Fibroblast of skin of abdomen (primary cell): ENCODE measurements at regions not wholly inside any gene's neighbourhood (a gene's known extent, or its start where the extent isn't known, plus 50 kb on each side); places are given as distances from the start of the nearest gene placed in this dataset.
A peak's percentile ranks its signal among the peaks of the same experiment; 100 is the strongest.

ENCODE experiments used
- DNase-seq: peaks from one replicate; pipeline ENCODE4 v3.0.0-alpha.2; 2013

DNA sequence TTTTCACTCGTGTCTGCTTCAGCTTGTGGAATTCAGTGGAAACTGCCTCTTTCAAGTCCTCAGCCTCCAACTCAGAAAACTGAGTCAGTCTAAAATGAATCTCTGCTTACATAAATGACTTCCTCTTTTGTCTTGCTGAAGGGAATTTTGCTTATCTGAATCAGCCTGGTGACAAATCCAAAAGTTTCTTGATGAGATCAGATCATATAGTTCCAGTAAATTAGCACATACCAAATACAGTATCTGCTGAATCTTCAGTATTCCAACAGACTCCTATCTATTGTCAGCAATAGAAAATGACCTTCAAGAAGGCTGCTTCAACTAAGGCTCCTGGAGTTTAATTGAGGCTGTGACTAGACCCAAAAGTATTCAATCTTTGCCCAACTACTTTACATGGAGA lies 290.0 kb downstream of the MZT1 start:
- DNase-seq, result peak; percentile 82

DNA sequence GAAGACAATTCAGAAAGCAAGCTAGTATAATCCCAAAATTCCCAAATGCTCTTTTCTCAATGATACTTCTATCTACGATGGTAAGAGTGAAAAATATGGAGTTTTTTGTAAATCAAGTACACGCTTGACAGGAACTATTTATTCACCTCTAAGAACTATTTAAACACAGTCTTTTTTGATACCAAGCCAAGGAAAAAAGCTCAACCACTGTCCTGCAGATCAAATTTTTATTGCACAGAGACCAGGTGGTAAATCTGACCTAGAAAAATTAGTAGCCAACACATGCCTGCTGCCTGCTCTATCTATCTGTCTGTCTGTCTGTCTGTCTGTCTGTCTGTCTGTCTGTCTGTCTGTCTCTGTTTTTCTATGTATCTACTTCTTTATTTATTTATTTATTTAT lies 292.2 kb downstream of the MZT1 start:
- DNase-seq, result no peak

DNA sequence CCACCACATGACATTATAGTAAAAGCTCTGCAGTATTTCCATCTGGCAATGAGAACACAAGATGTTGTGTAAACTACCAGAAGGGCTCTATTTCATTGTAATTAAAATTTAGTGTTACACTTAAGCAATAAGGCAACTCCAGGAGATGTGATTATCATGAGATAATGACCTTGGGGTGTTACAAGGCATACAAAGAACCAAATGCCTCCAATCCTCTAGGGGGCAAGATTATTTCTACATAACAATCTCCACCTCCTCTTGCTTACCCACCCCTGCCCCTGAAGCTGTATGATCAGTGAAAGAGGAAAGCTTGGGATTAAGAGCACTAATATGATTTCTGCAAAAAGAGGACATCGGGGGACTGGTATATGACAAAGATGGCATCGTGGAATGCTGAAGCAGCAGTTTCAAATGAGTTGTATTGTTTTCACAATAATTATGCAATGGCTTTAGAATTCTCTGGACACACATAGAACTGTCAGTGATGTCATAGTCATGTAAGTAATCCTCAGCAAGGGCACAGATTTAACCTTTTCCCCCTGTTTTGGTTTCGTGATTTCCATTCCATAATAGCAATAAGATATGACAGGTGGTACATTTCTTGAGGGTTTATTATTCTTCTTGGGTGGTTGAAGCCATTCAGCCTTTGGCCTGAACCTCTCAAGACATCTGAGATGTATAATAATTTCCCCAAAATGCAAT lies 295.3 kb downstream of the MZT1 start:
- no peak for DNase-seq

DNA sequence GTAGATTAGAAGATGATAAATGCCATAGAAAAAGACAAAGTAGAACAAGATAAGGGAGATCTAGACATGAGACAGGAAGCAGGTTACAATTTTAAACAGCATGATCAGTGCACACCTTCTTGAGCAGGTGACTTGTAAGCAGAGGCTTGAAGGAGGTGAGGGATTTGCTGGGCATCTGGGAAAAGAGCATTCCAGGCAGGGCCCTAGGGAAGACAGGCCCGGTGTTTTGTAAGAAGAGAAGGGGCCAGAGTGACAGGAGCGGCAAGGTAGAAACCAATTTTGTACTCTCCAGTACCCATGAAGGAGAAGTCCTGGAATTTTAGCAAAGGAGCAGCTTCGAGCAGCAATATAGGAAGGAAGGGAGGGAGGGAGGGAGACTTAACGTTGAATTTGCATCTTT lies 296.5 kb downstream of the MZT1 start:
- DNase-seq, result no peak

DNA sequence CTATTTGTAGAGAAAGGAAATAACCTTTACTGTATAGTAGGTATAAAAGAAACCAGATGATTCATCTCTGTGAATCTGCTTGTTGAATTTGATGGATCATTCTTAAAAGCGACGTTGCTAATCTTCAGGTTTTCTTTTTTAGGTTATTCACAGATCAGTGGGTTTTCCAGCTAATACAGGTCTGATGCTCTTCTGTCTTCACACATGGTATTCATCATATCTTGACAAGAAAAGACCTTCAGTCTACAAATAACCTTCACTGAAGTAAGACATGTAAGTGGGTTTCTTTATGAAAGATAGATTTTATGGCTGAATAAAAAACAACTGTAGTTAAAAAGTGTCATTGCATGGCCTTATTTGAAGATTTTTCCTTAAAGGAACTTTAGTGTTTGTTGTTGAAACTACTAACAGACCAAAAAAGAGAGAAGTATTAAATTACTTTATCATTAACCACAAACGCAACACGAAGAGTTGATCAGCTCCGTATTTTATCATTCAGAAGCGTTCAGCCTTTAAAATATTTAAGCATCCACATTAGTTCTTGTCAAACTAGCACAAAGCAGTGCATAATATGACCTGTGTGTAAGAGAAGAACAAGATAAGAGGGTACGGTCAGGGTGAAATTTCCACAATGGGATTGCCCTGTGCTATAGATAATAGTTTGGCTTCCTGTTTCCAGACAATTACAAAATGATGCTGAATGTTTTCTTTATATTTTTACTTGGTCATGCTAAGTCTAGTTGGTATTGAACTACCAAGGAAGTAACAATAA lies 299.5 kb downstream of the MZT1 start:
- no peak for DNase-seq

DNA sequence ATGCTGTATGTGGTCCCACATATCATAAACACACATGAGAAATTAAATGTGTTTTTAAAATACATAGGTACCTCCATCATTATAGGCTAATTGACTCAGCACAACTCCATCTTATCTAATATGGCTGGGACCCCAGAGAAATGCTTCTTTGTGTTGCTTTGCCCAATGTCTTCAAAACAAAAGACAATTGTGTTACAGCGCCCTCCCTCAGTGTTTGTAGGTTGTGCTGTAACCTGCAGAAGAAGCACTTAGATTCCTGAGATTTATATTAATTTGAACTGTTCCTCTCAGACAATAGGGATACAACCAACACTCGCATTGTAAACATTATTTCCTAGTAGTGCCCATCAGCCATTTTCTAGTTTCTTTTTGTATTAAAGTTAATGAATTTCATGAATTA lies 303.4 kb downstream of the MZT1 start:
- DNase-seq, result no peak

DNA sequence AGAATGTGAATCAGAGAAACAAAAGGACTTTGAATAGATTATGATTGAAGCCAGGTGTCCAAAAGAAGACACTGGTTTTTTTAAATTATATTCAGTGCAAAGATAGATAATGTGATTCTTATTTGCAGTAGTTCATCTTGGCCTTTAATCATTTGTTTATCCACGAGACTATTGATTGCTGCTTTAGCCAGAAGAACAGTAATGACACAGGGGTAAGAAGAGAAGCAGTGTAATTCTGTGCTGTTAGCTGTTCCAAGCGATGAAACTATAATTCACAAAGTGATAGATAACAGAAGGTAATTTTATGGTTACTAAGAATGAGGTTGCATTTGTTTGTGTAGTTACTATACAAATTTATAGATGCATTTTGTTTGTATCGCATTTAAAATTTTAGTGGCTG lies 311.6 kb downstream of the MZT1 start:
- DNase-seq, result no peak

DNA sequence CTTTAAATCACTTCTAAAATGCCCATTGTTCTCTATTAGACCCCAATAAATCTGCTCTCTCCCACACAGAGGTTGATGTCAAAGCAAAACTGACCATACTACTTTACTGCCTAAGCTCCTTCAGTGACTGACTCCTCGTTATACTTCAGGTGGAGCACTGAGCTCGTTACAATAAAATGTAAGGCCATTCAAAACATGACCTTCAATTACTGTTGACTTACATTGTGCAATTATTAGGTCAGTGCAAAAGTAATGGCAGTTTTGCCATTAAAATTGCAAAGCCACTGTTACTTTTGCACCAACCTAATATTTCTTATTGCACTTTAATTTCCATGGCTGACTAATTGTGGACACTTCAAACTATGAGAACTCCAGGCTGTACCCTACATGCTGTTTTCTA lies 314.9 kb downstream of the MZT1 start:
- DNase-seq, result no peak

DNA sequence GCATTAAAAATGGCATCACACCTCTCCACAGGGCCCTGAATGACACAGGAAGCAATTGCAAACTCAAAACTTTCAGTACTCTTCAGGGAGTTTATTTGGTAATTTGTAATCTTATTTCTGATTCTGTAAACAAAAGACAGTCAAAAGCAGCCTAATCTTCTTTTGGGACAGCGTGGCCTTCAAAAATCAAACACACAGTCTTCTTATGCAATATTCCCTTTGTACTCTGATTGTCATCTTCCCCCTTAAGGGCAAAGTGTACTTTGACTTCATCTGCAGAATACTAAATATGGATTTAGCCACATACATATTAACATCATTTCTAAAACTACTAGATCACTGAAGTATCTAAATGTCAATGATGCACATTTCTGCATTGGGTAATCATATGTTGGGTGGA lies 322.0 kb downstream of the MZT1 start:
- no peak for DNase-seq

DNA sequence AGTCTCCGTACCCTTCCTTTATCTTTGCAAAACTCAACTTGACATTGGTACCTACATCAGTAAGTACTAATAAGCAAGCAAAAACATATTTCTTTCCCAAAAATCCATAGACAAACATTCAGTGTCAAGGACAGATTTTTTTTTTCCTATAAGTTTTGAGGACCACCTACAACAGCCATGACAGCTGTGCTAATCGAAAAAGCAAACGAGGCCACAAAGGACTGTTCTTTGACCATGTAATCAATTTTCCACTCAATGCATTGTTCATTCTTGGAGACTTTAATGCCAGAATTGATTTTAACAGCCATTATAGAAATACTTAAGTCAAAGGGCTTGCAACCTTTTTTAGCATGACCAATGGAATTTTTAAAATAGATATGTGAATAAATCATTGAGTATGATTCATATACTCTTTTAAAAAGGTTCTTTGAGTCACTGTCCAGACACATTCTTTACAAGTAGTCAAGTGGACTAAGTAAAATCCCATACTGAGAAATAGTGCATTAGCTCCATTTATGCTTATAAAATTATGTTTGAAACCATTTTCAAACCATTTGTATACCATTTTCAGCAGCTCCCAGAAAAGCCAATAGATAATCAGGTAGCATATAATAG lies 323.9 kb downstream of the MZT1 start:
- peak; percentile 30 for DNase-seq

DNA sequence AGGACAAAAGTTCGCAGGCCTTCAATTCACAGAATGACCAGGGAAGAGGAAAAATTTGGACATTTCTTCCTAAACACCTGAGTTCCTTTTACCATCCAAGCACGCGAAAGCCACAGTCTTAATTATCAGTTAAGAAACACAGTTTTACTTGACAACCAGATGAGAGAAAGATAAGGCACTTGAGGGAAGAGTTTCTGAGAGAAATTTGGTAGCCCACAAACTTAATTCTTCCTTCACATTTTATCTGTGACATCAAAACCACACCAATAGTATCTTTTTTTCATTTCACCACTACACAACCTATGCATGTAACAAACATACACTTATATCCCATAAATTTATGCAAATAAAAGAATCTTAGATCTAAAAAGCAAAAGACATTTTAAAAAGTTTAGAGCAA lies 326.6 kb downstream of the MZT1 start:
- no peak for DNase-seq

DNA sequence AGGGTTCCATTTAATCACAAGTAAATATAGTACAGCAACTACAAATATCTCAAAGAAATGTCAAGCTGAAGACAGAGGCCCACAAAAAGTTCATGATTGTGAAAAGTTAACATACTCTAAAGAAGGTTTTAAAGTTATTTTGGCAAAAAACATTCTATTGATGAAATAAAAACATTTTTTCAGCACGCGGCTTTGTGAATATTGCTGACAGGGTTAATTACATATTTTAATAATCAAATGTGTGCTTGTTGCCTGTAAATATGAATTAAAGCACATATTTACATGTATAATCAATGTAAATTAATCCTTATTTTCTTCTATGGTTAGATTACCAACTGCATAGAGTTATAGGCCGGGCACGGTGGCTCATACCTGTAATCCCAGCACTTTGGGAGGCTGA lies 328.1 kb downstream of the MZT1 start:
- DNase-seq, result no peak

DNA sequence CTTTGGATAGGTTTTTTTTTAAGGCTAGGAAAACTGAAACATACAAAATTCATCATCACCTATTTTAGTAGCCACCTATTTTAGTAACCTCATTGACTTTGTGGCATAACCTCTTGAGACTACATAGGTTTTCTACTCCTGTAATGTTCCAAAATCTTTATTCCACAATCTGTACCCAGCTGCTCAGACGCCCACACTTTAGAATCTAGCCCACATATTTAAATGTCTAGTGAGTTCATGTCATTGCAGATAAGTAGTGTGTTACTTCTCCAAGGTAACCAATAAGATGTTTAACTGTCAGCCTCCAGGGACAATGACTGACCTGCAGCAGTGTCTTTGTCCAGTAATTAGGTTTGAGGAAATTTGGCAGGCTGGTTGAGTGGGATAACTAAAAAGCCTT lies 330.2 kb downstream of the MZT1 start:
- no peak for DNase-seq

DNA sequence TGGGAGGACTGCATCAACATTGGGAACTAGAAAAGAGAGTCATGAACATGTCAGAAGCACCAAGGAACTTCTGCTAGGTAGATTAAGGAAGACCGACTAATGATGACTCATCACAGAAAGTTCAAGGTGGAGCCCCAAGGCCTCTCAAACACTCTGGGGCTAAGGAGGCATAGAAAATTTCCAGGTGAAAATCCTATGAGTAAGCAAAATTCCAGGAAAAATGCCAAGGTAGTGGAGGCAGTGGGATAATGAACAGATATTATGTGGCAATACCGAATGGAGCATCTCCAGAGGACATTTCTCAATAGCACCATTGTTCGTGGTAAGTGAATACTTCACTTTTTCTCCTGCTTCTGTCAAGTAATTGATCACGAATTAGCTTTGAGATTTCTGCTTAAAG lies 336.5 kb downstream of the MZT1 start:
- DNase-seq, result peak; percentile 10

DNA sequence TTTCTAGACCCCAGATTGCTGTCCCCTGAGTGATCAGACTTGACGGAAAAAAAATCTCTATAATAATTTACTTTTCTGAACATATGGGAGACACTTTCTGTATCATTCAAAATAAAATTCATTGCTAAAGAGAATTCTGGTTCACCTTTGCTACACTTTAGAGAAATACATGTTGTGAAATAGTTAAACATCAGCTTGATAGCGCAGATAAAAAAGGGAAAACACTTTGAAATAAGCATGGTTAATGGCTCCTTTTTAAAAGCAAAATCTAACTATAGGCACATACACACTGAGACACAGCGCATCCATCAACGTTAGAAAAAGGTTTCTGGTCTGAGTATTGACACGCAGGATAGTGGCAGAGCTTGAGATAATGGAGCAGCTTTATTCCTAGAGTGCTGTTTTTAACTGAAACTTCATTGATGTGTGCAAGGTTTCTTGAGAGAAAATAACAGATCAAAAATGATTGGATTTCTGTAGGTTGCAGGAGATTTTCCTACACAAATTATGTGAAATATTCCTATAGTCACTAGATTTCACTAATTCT lies 341.2 kb downstream of the MZT1 start:
- no peak for DNase-seq

DNA sequence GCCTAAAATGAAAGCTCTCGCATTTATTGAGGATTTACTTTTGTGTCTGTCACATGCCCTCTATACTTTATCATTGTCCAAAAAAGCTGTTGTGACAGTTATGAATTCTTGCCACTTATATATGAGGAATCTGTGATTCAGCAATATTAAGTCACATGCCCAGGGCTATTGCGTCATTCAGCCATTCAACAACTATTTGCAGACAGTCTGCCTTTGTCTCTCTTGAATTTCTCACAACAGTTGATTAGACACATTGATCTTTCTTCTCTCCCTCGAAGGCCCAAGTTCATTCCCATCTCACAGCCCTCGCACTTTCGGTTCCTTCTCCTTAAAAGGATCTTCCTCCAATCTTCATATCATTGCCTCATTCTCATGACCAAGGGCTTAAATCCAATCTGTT lies 342.6 kb downstream of the MZT1 start:
- peak; percentile 65 for DNase-seq

DNA sequence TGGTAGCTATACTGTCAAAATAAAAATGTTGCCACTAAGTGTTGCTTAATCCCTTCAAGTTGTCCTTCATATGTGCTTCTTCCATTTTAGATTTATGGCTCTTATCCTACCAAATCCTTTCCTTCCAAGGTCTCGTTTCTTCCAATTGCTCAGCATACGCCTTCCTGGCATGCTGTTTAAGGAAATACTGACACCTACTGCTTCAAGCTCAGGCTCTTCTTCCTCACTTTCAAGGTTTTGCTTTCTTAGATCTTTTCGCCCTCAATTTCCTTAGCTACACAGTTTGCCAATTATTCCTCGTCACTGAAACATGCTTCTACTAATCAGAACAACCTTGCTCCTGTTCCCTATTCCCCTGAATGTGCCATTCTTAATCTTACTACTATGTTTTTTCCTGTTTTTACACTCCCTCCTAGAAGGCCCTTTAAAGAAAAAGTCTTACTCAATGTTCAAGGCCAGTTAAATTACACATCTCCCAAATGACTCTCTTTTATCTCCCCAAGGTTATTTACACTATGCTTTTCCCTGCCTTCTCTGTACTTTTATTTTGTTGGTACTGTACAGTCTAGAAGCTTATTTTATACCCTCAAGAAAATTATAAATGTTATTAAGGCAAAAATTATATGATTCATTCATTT lies 343.1 kb downstream of the MZT1 start:
- peak; percentile 36 for DNase-seq

DNA sequence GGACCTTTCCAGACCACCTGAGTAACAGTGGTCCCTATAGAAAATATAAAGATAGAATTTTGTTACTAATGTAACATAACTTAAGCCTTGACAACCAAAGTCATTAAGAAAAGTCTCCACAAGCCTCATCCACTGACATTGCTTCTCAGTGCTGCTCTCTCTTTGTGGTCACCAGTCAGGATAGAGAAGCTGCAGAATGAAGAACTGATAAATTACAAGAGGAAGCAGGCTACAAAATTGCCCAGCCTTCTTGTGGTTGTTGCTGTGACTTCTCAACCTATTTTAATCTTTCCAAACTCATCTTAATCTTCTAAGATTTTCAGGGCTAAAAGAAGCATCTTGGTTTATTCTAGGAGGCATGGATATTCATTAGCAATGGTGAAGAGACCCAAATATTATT lies 343.8 kb downstream of the MZT1 start:
- DNase-seq, result no peak

DNA sequence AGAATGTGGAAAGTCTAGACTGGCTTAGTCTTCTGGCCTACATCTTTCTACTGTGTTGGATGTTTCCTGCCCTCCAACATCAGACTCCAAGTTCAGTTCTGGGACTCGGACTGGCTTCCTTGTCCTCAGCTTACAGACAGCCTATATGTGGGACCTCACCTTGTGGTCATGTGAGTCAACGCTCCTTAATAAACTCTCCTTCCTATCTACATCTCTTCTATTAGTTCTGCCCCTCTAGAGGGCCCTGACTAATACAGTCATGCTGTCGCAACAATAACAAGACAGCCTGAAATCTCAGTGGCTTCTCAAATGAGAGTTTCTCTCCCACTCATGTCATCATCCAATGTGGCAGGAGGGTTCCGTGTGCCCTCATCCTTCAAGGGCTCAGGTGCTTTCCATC lies 347.8 kb downstream of the MZT1 start:
- peak; percentile 28 for DNase-seq

DNA sequence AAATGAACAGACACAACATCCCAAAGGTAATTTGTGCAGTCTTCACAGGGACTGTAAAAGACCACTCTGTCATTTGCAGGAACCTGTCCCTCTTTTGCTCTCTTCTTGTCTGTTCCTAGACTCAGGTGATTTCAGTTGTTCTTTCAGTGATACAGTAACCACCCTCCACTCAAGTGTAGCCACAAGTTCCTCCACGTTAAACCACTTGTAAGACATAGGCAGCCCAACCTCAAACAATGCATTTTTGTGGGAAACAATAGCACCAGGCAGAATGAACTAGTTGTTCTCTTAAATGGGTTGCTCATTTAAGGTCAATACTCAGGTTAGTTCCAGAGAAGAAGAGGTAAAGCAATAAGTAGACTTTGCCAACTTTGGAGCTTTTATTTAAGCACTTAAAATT lies 359.4 kb downstream of the MZT1 start:
- no peak for DNase-seq

DNA sequence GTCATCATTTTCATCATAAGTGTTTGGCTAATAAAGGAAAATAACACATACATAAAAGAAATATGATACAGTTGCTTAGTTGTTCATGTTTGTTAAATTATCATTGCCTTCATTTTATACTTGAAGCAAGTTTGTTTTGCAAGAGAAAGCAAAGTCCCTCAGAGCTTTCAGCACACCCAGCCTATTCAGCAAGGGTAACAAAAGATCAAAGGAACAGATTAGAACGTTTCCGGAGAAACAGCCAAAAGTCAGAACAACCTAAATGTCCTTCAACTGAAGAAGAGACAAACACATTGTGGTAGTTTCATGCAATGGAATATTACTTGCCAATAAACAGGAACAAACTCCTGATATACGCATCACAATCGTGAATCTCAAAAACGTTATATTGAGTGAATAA lies 380.7 kb downstream of the MZT1 start:
- DNase-seq, result no peak

DNA sequence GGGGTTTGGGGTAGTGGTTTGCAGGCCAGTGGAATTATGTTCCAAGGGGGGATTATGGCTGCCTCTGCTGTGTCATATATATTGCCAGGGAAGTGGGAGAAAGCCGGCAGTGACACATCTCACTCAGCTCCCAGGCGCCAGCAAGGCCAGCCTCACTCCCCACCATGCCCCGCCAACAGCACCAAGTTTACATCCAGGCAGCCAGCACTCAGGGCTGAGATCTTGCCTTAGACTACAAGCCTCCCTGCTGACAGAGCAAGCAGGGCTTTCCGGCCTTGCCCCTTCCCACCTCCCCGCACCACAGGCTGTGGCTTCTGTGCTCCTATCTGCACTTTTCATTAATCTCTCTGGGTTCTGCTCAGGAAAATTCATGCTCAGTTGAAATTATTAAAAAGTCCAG lies 385.1 kb downstream of the MZT1 start:
- no peak for DNase-seq

DNA sequence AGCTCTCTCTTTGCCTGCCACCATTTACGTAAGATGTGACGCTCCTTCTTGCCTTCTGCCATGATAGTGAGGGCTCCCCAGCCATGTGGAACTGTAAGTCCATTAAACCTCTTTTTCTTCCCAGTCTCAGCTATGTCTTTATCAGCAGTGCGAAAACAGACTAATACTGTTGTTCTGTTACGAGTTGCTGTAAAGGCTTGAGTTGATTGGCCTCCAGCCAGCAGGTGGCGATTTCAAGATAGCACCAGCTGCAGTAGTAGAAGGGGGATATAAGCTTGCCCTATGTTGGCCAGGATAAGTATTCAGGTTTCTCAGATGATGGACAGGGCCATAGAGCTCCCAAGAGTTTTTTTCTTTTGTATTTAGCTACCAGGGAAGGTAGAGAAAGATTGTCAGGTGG lies 385.5 kb downstream of the MZT1 start:
- DNase-seq, result no peak
